CD14-positive monocyte (primary cell): ENCODE measurements at regions not wholly inside any gene's neighbourhood (a gene's known extent, or its start where the extent isn't known, plus 50 kb on each side); places are given as distances from the start of the nearest gene placed in this dataset.

Experiments
- DNase-seq, 3 donors: peaks; one replicate each; pipeline ENCODE4 v3.0.0-alpha.2; 2011 to 2022
- H2AFZ ChIP-seq: 2 replicates; pipeline ENCODE4 v1.6.0; 2012; ENCODE audit warnings: mild to moderate bottlenecking, low read depth, low read length, inconsistent platforms; ENCODE audit not compliant: insufficient read depth, poor library complexity, severe bottlenecking
- H3K27ac ChIP-seq, 2 donors: 1 replicate in 1 of 2; 2 replicates in 1 of 2; pipeline ENCODE4 v1.5.1; 2012 to 2013; ENCODE audit warnings: low read length in 2 of 2, control low read depth in 1 of 2, inconsistent platforms in 1 of 2, low read depth in 1 of 2, mild to moderate bottlenecking in 1 of 2
- H3K27me3 ChIP-seq, 2 donors: one replicate each; pipeline versions ENCODE4 v1.6.0 to v1.6.1; 2011 to 2013; ENCODE audit warnings: low read length in 2 of 2; ENCODE audit not compliant: control insufficient read depth in 2 of 2, insufficient read depth in 2 of 2
- H3K36me3 ChIP-seq, 2 donors: replicated peaks in 1 of 2; 1 replicate in 1 of 2; 2 replicates in 1 of 2; pipeline versions ENCODE4 v1.5.1 to v1.6.1; 2012 to 2013; ENCODE audit warnings: low read length in 2 of 2, control low read depth in 1 of 2, inconsistent platforms in 1 of 2, mild to moderate bottlenecking in 1 of 2; ENCODE audit not compliant: insufficient read depth in 2 of 2, control insufficient read depth in 1 of 2
- H3K4me1 ChIP-seq, 2 donors: 1 replicate in 1 of 2; 2 replicates in 1 of 2; pipeline versions ENCODE4 v1.5.1 to v1.6.1; 2012 to 2013; ENCODE audit warnings: low read length in 2 of 2, control low read depth in 1 of 2, inconsistent platforms in 1 of 2, mild to moderate bottlenecking in 1 of 2, moderate library complexity in 1 of 2; ENCODE audit not compliant: insufficient read depth in 2 of 2, control insufficient read depth in 1 of 2
- H3K4me2 ChIP-seq: replicated peaks from 2 replicates; pipeline ENCODE3; 2012; ENCODE audit warnings: low read length, moderate library complexity, mild to moderate bottlenecking; ENCODE audit not compliant: poor library complexity, severe bottlenecking; ENCODE audit errors: extremely low read depth
- H3K4me3 ChIP-seq, 3 experiments: fragments of 200-600 bp in 1 of 3; sonication (generic) in 1 of 3; replicated peaks in 1 of 3; 1 replicate in 2 of 3; 2 replicates in 1 of 3; pipeline ENCODE4 v1.5.1; 2011 to 2013; ENCODE audit warnings: low read length in 3 of 3, mild to moderate bottlenecking in 3 of 3, control low read depth in 2 of 3, low read depth in 2 of 3, inconsistent platforms in 1 of 3, moderate library complexity in 1 of 3
- H3K79me2 ChIP-seq: 2 replicates; pipeline ENCODE4 v1.6.0; 2012; ENCODE audit warnings: mild to moderate bottlenecking, control low read depth, inconsistent platforms, low read length, moderate library complexity; ENCODE audit not compliant: insufficient read depth
- H3K9ac ChIP-seq: 2 replicates; pipeline ENCODE4 v1.6.0; 2017; ENCODE audit warnings: low read length, mild to moderate bottlenecking; ENCODE audit not compliant: insufficient read depth, poor library complexity, severe bottlenecking
- H3K9me3 ChIP-seq, 2 donors: replicated peaks in 1 of 2; 1 replicate in 1 of 2; 2 replicates in 1 of 2; pipeline versions ENCODE4 v1.5.1 to v1.6.1; 2012 to 2013; ENCODE audit warnings: low read length in 2 of 2, control low read depth in 1 of 2; ENCODE audit not compliant: control insufficient read depth in 1 of 2, insufficient read depth in 1 of 2
- H4K20me1 ChIP-seq: 2 replicates; pipeline ENCODE4 v1.6.0; 2012; ENCODE audit warnings: mild to moderate bottlenecking, low read length, control low read depth, moderate library complexity; ENCODE audit not compliant: insufficient read depth
- H3K27ac Mint-ChIP-seq, 7 donors: one replicate each; pipeline ENCODE4 v1.8.0; 2020; ENCODE audit warnings: mild to moderate bottlenecking in 7 of 7, mixed read lengths in 7 of 7, moderate library complexity in 6 of 7, inconsistent platforms in 2 of 7
- H3K27me3 Mint-ChIP-seq, 3 donors: one replicate each; pipeline ENCODE4 v1.8.0; 2021 to 2022; ENCODE audit warnings: low read depth in 3 of 3, mild to moderate bottlenecking in 3 of 3, mixed read lengths in 3 of 3, moderate library complexity in 3 of 3, inconsistent platforms in 1 of 3
- H3K36me3 Mint-ChIP-seq, 2 donors: one replicate each; pipeline ENCODE4 v1.8.0; 2020; ENCODE audit warnings: mixed read lengths in 2 of 2, inconsistent platforms in 1 of 2, mild to moderate bottlenecking in 1 of 2
- H3K4me1 Mint-ChIP-seq: one replicate; pipeline ENCODE4 v1.8.0; 2020; ENCODE audit warnings: mild to moderate bottlenecking, mixed read lengths
- H3K4me3 Mint-ChIP-seq, 2 donors: one replicate each; pipeline ENCODE4 v1.8.0; 2020; ENCODE audit warnings: mild to moderate bottlenecking in 2 of 2, mixed read lengths in 2 of 2, moderate library complexity in 1 of 2
- H3K9me3 Mint-ChIP-seq, 7 donors: one replicate each; pipeline ENCODE4 v1.8.0; 2020 to 2022; ENCODE audit warnings: mixed read lengths in 7 of 7, mild to moderate bottlenecking in 6 of 7, moderate library complexity in 6 of 7, inconsistent platforms in 2 of 7
- WGBS: methylation state at CpG from one replicate; pipeline ENCODE4 v1.1.5; 2013; ENCODE audit warnings: missing lambda C conversion rate; ENCODE audit not compliant: insufficient coverage; 5-methylcytosine and 5-hydroxymethylcytosine counted together
- intact Hi-C, 2 donors: fragments of 100-400 bp; cut with micrococcal nuclease; formaldehyde crosslinking; loops; one replicate each; pipeline versions ENCODE4 v1.15.0 to v1.15.1; 2023
- TF ChIP-seq, protein P1 (sequence below): fragments of 200-600 bp; IDR thresholded peaks from one replicate; pipeline ENCODE4 v1.8.0; 2022; ENCODE audit warnings: antibody characterized with exemption, mild to moderate bottlenecking

DNA sequence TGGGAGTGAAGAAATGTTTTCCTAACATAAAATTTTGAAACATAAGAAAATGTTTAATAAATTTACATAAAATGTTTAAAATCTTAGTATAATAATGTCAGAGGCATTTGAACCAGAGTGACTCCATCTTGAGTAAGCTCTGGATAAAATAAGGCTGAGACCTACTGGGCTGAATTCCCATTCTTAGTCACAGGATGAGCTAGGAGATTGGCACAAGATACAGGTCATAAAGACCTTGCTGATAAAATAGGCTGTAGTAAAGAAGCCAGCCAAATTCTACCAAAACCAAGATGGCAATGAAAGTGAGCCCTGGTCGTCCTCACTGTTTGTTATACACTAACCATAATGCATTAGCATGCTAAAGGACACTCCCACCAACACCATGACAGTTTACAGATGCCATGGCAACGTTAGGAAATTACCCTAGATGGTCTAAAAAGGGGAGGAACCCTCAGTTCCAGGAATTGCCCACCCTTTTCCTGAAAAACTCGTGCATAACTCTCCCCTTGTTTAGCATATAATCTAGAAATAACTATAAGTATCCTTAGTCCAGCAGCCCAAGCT is 1184.0 kb downstream of the UQCRFS1 start:
- Mint-ChIP-seq H3K4me1 (no peaks in the 10 kb centered on the region), H3K36me3 (no peaks in the 10 kb centered on the region), H3K27ac (no peak overlapping the region), H3K4me3 (no peak overlapping the region), H3K27me3 (peaks cover 0 to 4% (median 0%) of the 10 kb centered on the region in 3 donors), H3K9me3 (peaks cover 3 to 15% (median 13%) of the 10 kb centered on the region in 7 donors)
- intact Hi-C loops = no loop called here
- no CpG with 5 or more reads among the region's 3 CpGs for WGBS
- H3K79me2 ChIP-seq = no peaks in the 10 kb centered on the region
- no peaks in the 10 kb centered on the region for H3K27me3 ChIP-seq
- no peak for DNase-seq
- peaks cover 19% of the 10 kb centered on the region in 2 donors for H3K9me3 ChIP-seq
- no peak overlapping the region for H3K9ac ChIP-seq
- no peak overlapping the region for H3K27ac ChIP-seq
- TF ChIP-seq, protein P1, sequence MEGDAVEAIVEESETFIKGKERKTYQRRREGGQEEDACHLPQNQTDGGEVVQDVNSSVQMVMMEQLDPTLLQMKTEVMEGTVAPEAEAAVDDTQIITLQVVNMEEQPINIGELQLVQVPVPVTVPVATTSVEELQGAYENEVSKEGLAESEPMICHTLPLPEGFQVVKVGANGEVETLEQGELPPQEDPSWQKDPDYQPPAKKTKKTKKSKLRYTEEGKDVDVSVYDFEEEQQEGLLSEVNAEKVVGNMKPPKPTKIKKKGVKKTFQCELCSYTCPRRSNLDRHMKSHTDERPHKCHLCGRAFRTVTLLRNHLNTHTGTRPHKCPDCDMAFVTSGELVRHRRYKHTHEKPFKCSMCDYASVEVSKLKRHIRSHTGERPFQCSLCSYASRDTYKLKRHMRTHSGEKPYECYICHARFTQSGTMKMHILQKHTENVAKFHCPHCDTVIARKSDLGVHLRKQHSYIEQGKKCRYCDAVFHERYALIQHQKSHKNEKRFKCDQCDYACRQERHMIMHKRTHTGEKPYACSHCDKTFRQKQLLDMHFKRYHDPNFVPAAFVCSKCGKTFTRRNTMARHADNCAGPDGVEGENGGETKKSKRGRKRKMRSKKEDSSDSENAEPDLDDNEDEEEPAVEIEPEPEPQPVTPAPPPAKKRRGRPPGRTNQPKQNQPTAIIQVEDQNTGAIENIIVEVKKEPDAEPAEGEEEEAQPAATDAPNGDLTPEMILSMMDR = no peak
- no peaks in the 10 kb centered on the region for H3K4me1 ChIP-seq
- no peaks in the 10 kb centered on the region for H3K36me3 ChIP-seq
- no peak overlapping the region for H3K4me2 ChIP-seq
- H4K20me1 ChIP-seq = no peaks in the 10 kb centered on the region
- H2AFZ ChIP-seq = no peak overlapping the region
- no peak overlapping the region for H3K4me3 ChIP-seq

- H3K36me3 Mint-ChIP-seq = no peaks in the 10 kb centered on the region
- no peak overlapping the region for H3K27ac Mint-ChIP-seq
- WGBS = no CpG with 5 or more reads among the region's 2 CpGs
These were observed 1185.8 kb downstream of the UQCRFS1 start for GRCh38 chr19:28027116-28027515.

More at GRCh38 chr19:28027116-28027515, 1185.8 kb downstream of the UQCRFS1 start:
- no peak overlapping the region for H3K4me3 Mint-ChIP-seq
- no peaks in the 10 kb centered on the region for H3K4me1 Mint-ChIP-seq
- intact Hi-C loops = no loop called here
- Histone ChIP-seq H3K9me3 (peaks cover 6 to 8% of the 10 kb centered on the region in 2 donors), H3K9ac (no peak overlapping the region), H3K4me2 (no peak overlapping the region), H3K27ac (no peak overlapping the region), H2AFZ (no peak overlapping the region), H3K79me2 (no peaks in the 10 kb centered on the region), H3K27me3 (no peaks in the 10 kb centered on the region), H3K4me3 (no peak overlapping the region), H3K4me1 (no peaks in the 10 kb centered on the region), H4K20me1 (no peaks in the 10 kb centered on the region), H3K36me3 (no peaks in the 10 kb centered on the region)
- no peak for DNase-seq
- TF ChIP-seq, protein P1 = no peak
- no peaks in the 10 kb centered on the region for H3K27me3 Mint-ChIP-seq
- H3K9me3 Mint-ChIP-seq = peaks cover 3 to 10% (median 7%) of the 10 kb centered on the region in 7 donors
